ENCODE measurements at regions not wholly inside any gene's neighbourhood (a gene's known extent, or its start where the extent isn't known, plus 50 kb on each side); places are given as distances from the start of the nearest gene placed in this dataset.

DNA sequence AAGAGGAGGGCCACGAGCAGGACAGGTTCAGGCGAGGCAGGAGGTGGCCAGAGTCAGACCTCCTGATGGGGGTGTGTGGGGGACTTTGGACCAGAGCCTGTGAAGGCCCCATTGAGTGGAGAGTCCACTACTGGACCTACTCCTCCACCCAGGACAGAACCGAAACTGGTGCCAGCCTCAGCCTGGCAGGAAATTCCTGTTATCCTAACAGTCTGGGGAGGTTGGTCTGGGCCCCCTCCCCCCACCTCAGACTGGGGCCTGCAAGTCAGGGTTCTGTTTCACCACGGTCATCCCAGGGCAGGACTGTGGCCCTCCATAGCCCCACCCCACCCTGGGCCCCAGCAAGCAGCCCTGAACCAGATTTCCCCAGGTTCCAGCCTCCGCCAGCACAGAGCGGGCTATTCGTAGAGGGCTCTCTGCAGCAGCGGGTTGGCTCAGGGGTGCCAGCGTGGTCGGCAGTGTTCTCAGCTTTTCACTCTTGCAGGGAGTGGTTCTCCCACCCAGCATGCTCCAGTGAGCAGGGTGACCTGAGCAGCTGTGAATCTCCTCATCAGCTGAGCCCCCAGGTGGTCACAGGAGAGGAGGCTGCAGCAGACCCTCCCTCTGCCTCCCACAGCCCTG, 217.3 kb downstream of the TBC1D2B start:
- no peak for DNase-seq

GRCh38 chr15:77859491-77860060, 217.9 kb downstream of the TBC1D2B start:
- no peak for DNase-seq

GRCh38 chr15:77858792-77859490, 218.6 kb downstream of the TBC1D2B start:
- no peak for DNase-seq

DNA sequence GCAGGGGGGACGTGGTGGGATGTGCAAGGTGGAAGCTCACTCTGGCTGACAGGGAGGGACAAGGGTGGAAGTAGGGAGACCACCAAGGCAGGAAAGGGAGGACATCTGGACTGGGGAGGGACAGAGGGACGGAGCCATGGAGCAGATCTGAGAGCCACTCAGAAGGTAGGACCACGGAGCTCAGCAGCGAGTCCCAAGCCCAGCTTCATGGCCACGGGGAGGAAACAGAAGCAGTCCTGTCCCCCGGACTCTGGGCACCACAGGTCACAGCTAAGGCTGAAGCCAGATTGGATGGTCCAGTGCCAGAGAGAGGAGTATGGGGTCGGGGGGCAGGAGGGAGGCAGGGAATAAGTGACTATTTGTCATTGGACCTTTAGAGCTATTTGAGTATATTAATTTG, 220.1 kb downstream of the TBC1D2B start:
- no peak for DNase-seq

DNA sequence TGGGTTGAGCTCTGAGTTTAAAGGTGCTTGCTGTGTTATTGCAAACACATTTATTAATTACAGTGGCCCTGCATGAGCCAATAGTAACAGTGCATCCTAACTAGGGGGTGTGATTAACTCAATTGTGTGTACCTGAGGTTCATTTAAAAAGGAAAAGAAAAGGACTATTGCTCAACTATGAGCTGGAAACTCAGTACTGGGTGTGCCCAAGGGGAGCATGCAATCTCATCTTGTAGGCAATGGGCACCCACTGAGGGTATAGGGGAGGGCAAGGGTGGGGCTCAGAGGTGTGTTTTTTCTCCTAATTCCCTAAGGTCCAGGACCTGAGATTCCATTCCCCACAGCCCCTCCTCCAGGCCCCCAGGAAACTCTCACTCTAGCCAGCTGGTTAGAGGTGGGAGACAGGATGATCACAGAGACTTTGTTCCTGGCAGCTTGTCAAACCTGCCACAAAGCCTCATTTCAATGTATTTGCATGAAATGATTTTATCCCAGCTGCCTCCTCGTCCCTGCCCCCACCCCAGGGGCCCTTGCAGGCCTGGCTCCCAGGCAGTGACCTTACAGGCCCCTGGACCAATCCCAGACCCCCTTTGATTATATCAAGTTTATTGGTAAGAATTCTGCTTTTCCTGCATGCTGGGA, 220.7 kb downstream of the TBC1D2B start:
- no peak for DNase-seq

DNA sequence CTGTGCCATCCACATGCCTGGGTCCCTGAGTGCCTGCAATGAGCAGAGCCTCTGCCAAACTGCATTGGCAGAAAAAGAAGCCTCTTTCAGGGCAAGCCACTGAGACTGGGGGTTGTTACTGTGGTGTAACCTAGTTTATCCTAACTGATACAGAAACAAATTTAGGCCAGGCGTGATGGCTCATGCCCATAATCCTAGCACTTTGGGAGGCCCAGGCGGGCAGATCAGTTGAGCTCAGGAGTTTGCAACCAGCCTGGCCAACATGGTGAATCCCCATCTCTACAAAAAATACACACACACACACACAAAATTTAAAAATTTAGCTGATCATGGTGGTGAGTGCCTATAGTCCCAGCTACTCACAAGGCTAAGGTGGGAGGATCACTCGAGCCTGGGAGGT, 221.6 kb downstream of the TBC1D2B start:
- no peak for DNase-seq

DNA sequence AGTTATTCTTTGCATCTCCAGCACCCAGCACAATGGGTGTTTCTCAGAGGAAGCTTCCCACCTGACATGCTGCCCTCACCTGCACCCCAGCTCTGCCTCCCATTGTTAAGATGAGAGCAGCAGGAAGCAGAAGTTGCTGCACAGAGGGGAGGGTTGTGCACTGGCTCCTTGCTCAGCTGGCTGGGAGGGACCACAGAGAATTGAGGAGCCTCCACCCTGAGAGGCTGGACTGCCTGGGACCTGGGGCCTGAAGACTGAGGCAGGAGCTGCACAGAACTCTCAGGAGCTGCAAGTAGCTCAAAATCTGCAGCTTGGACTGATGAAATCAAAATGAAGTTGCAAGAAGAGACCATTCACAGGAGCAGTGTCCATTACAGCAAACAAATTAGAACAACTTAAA, 222.3 kb upstream of the LINGO1 start:
- DNase-seq: no peak

DNA sequence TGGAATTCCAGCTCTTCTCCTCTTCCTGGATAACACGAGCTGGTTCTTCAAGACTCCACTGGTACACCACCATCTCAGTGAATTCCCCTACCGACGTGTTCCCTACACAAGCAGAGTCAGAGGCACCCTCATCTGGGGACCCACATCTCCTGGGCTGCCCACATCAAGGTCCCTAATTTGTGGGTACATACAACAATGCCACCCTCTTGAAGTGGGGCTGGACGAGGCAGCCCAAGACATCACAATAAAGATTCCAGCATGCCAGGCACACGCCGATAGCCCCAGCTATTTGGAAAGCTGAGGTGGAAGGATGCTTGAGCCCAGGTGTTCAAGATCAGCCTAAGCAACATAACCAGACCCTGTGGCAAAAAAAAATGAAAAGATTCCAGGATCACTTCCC, 221.2 kb upstream of the LINGO1 start:
- no peak for DNase-seq

GRCh38 chr15:77853008-77853328, 220.3 kb upstream of the LINGO1 start:
- no peak for DNase-seq

DNA sequence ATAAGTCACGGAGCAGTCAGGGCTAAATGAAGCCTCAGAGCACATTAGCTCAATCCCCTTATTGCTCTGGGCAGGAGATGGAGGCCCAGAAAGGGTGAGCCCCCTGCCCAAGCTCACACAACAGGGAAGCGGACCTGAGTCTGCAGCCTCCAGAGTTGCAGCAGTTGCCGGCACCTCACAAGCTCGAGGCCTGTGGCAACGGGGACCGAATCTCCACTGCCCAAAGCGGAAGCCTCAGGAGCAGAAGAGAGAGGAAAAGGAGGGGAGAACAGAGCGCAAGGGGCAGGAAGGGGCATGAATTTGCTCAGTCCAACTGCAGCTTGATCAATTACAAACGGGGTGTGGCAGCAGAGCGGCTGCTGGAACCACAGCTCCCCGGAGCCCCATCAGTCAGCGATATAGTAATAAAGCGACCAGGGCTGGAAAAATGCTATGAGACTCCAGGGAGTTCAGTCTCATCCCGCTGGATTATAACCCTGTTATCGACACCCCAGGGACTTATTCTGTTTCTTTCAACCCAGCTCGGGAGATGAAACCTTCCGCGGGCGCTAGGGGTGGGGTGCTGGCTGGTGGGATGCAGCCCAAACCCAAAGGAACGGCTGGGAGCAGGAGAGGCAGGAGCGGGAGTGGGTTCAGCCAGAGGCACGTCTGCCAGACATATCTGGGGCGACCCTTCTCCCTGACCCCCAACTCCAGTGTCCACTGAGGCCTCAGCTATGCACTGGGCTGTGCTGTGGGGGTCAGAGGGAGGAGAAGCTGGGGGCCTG, 219.7 kb upstream of the LINGO1 start:
- no peak for DNase-seq

- no peak for DNase-seq
These were observed 219.0 kb upstream of the LINGO1 start for GRCh38 chr15:77851691-77852090.

GRCh38 chr15:77851086-77851485, 218.4 kb upstream of the LINGO1 start:
- DNase-seq: no peak

DNA sequence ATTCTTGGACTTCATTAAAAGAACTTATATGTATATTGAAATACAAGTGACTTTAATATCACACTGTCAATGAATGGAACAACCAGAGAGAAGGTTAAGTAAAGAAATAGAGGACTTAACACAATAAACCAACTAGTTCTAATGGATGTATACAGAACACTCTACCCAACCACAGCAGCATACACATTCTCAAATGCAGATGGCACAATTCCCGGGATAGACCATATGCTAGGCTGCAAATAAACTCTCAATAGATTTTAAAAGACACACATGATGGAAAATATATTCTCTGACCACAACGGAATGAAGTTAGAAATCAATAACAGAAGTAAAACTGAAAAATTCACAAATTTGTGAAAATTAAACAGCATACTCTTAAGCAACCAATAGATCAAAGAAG, 214.3 kb upstream of the LINGO1 start:
- DNase-seq: no peak

DNA sequence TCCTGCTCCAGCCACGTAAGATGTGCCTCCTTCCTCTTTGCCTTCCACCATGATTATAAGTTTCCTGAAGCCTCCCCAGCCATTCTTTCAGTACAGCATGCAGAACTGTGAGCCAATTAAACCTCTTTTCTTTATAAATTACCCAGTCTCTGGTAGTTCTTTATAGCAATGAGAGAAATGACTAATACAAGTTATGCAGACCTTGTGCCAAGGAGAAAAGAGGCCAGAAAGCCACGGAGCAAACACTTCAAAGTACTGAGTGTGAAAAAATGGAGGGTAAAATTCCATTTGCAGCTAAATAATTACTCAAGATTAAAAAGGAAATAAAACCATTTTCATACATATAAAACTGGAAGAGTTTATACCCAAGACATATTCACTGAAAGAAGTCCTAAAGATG, 213.6 kb upstream of the LINGO1 start:
- no peak for DNase-seq

DNA sequence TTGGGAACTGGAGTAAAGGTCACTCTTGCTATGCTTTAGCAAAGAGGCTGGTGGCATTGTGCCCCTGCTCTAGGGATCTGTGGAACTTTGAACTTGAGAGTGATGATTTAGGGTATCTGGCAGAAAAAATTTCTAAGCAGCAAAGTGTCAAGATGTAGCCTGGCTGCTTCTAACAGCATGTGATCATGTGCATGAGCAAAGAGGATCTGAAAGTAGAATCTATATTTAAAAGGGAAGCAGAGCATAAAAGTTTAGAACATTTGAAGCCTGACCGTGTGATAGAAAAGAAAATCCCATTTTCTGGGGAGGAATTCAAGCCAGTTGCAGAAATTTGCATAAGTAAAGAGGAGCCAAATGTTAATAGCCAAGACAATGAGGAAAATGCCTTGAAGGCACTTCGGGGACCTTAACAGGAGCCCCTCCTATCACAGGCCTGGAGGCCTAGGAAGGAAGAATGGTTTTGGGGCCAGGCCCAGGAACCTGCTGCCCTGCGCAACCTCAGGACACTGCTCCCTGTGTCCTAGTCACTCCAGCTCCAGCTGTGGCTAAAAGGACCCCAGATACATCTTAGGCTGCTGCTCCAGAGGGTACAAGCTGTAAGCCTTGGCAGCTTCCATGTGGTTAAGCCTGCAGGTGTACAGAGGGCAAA, 212.2 kb upstream of the LINGO1 start:
- no peak for DNase-seq

DNA sequence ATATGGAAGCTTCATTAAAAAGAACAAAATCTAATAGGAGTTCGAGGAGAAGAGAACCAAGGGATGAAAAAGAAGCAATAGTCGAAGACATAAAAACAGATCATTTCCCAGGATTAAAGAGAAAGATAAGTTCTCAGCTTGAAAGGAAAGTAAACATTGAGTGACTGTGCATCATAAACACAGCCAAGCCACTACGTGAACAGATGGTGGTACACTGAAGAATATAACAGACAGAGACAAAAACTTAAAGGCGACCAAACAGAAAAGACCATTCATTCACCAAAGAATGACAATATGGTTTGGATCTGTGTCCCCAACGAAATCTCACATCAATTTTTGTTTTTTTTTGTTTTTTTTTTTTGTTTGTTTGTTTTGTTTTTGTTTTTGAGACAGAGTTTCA, 210.8 kb upstream of the LINGO1 start:
- DNase-seq: no peak

GRCh38 chr15:77840991-77841775, 208.5 kb upstream of the LINGO1 start:
- DNase-seq: no peak

- DNase-seq: no peak
These were observed 207.5 kb upstream of the LINGO1 start for GRCh38 chr15:77839970-77840905.

DNA sequence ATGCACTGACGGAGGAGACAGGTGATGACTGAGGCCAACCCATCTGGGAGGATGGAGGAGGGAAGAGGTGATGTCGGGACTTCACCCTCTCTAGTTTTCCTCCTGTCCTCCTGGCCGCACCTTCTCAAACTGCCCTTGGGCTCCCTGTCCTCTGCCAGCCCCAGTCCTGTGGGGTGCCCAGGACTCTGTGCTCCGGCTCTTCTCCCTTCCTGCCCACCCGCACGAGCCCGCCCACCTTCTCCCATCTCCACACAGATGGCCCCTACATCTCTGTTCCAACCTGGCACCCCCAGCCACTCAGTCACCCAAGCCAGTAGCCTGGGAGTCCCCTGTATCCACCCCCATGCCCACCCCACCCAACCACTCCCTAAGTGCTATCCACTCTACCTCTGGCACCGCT, 206.7 kb upstream of the LINGO1 start:
- no peak for DNase-seq

DNA sequence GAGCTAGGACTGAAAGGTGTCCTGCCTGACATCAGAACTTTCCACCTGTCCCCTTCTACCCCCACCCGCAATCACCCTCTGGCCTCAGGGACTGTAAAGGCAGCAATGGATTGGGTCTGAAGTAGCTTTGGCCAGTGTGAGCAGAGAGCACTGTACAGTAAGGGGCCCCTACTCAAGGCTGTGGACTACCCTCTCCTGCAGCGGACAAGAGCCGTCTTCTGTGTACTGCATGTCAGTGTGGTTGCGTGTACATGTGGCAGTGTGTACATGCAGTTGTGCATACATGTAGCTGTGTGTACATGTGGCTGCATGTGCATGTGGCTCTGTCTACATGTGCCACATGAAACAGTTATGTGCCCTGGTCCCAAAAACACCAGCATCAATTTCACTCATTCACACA, 205.9 kb upstream of the LINGO1 start:
- no peak for DNase-seq

DNA sequence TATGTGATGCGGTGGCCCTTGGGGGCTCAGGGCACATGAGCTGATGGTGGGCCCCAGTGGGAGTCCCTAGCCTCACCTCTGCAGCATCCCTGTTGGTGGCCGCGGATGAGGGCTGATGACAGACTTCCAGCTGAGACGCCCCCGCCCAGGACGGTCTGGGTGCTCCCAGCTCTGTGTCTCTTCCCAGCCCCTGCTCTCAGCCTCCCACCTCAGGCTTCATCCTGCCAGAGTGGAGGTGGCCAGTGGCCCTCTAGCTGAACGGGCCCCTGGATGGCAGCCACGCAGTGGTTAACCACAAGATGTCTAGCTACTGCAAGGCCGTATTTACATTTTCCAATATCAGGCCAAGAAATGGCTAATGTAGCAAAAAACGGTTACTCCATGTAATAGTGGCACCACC, 205.3 kb upstream of the LINGO1 start:
- DNase-seq: no peak
